SKM-1 treated with dmso at 0.1 percent for 144 hours (cell line): ENCODE measurements at regions not wholly inside any gene's neighbourhood (a gene's known extent, or its start where the extent isn't known, plus 50 kb on each side); places are given as distances from the start of the nearest gene placed in this dataset.
"Not testable (repeated sequence)": the region's sequence is repeated elsewhere in the genome, so short reads cannot be mapped to it uniquely, and the experiment has no call there.

Source experiments
- DNase-seq: peaks from one replicate; lab custom pipeline; 2025; ENCODE audit not compliant: unreplicated experiment; lab: John Stamatoyannopoulos, UW

GRCh38 chr20:56723331-56723730 lies 94.2 kb downstream of the TFAP2C start:
- DNase-seq = no peak

- DNase-seq = peak; percentile 19
Measured at GRCh38 chr20:56724241-56724757, 95.2 kb downstream of the TFAP2C start.

- no peak for DNase-seq
Measured at GRCh38 chr20:56730003-56730402, 100.9 kb downstream of the TFAP2C start.

GRCh38 chr20:56730996-56731395 lies 101.9 kb downstream of the TFAP2C start:
- no peak for DNase-seq

DNA sequence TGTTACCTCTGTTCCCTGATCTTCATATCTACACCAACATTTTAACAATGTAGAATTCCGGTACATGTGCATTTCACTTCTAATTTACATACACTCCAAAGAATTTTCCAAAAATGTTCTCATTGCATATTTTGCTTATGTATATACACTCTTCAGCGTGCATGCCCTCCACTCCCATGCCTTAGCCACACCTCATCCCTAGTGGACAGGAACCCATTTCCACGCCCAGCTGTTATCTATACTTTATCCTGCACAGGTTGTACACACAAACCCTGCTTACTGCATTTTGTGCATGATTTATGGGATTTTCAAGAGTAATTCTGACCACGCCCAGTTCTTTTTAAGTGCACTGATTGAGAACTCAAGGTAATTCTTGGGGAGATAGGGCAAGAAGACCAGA lies 102.4 kb downstream of the TFAP2C start:
- no peak for DNase-seq

- DNase-seq = no peak
Measured at GRCh38 chr20:56733967-56734366, 104.9 kb downstream of the TFAP2C start.

DNA sequence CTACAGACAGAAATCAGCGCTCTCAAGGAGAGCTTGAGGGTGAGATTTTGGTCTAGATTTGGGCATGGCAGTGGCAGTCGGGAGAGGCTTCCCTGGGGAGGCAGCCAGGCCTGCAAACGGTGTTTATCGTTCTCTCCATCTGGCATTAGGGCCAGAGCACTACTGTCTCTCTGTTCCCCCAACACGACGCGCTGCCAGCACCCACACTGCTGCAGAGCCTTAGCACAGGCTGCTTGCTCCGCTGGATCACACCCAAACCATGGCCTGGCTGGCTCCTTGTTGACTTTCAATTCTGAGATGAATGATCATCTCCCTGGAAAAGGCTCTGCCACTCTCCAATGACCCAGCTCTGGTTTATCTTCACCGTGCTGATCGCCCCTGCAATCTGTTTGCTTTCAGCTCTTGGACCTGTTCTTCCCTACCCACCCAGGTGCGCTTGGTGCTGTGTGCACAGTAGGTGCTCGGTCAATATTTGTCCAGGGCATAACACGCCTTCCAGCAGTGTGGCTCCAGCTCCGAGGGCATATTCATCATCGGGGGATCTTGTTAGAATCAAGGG lies 106.1 kb downstream of the TFAP2C start:
- DNase-seq = no peak

GRCh38 chr20:56736285-56736857 lies 107.3 kb downstream of the TFAP2C start:
- DNase-seq = no peak

DNA sequence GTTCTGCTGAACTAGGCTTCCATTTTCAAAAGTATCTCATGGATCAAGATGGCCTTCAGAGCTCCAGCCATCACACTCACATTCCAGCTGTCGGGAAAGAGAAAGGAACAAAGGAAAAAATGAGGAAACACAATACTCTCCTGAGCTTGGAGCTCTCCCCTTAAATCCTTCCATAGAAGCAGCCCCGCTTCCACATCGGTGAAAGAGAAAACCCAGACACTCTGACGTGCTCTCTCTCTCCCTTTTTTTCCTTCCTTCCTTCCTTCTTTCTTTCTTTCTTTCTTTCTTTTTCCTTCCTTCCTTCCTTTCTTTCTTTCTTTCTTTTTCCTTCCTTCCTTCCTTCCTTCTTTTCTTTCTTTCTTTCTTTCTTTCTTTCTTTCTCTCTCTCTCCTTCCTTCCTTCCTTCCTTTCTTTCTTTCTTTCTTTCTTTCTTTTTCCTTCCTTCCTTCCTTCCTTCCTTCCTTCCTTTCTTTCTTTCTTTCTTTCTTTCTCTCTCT lies 115.3 kb downstream of the TFAP2C start:
- not testable (repeated sequence) for DNase-seq

GRCh38 chr20:56748476-56749377 lies 119.6 kb downstream of the TFAP2C start:
- no peak for DNase-seq

DNA sequence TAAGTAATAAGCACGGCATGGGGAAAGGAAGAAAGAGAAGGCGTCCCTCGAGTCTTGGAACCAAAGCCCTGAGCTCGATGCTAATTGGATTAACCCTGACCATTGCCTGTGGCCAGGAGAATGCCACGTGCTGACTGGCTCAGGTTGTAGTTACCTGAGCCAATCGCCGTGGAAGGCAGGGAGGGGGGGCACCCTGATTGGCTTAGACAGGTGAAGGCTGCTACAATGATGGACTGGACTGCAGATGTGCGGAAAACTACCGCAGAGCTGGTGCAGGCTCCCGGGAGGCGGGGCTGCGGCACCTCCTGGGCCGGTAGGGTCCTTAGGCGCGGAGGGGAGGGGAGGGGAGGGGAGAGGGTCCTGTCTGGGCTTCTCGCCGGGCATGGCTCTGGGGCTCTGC lies 121.3 kb downstream of the TFAP2C start:
- DNase-seq = no peak

- DNase-seq = no peak
Measured at GRCh38 chr20:56752274-56752673, 123.2 kb downstream of the TFAP2C start.

DNA sequence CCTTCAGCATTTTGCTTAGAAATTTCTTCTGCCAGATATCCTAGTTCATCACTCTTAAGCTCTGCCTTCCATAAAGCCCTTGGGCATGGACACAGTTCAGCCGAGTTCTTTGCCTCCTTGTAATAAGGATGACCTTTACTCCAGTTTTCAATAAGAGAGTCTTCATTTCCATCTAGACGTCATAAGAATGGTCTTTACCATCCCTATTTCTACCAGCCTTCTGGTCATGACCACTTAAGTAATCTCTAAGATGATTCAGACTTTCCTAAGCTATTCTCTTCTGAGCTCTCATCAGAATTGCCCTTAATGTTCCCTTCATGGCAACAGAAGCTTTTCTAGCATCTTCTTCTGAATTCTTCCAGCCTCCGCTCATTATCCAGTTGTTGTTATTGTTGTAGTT lies 126.1 kb downstream of the TFAP2C start:
- DNase-seq = no peak

DNA sequence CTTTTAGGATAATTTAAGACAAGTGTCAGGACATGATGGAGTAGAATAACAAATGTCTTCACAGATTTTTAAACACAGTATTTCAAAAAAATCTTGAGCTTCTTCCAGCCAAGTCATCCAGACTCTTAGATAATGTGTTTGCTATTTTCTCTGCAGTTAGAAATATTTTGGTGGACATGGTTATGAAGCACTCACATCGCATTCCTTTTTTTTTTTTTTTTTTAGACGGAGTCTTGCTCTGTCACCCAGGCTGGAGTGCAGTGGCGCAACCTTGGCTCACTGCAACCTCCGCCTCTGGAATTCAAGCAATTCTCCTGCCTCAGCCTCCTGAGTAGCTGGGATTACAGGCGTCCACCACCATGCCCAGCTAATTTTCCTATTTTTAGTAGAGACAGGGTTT lies 127.6 kb downstream of the TFAP2C start:
- not testable (repeated sequence) for DNase-seq

DNA sequence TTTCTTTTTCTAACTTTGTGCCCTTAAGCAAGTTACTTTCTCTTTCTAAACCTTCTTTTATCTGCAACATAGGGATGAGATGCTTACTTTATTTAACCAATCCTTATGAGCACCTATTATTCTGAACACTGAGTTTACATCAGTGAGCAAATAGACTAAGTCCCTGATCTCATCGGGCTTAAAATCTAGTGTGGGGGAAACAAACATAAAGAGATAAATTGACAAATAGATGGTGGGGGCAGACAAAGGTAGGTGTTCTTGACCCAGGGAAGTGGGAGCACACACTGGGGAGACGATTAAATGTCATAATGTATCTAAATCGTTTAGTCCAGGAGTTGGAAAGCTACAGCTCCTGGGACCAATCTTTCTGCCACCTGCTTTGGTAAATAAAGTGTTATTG lies 129.6 kb downstream of the TFAP2C start:
- DNase-seq = no peak

DNA sequence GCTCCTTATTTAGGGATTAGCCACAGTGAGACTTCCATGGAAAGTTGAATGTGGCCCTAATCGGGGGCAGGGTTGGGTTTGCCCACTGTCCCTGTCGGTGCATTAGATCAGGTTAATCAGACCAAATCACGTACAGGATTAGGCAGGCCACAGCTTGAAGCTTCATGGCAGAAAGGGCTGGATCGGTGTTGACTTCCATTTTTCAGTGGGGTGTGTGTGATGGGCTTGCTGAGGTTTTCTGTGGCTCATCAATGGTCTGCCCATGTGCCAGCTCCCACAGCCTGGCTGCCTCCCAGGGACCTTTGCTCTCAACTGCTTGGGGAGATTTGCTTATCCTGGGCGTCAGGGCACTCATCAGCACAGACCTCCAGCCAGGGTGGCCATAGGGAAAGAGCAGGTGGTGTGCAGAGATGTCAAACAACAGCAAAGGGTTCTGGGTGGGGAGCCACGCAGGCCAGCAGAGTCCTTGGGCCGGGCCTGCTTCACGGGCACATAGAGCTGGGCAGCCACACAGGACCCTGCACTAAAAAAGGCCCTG lies 130.7 kb downstream of the TFAP2C start:
- DNase-seq = no peak

DNA sequence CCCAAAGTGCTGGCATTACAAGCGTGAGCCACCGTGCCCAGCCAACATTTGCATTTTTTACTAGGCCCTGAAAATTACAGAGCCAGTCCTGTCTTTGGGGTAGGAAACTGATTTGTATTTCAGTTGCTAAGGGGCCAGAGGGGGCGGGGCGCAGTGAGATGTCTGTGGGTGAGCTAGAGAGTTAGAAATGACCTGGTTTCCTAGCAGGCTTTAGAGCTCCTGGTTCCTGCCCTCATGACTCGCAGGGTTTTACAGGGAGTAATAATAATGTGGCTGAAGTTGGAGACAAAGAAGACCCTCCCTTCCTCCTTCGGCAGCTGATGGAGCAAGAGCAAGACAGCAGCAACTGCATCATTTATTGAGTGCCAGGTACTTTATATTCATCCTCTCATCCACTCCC lies 131.5 kb downstream of the TFAP2C start:
- no peak for DNase-seq

DNA sequence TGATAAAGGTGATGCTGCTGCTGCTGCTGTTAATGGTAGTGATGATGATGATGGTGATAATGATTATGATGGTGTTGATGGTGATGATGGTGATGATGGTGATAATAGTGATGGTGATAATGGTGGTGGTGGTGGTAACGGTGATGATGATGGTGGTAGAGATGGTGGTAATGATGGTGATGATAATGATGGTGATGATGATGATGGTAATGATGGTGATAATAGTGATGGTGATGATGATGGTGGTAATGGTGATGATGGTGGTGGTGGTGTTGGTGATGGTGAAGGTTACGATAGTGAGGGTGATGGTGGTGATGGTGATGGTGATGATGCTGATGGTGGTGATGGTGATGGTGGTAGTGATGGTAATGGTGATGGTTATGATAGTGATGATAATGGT lies 132.3 kb downstream of the TFAP2C start:
- DNase-seq = no peak

DNA sequence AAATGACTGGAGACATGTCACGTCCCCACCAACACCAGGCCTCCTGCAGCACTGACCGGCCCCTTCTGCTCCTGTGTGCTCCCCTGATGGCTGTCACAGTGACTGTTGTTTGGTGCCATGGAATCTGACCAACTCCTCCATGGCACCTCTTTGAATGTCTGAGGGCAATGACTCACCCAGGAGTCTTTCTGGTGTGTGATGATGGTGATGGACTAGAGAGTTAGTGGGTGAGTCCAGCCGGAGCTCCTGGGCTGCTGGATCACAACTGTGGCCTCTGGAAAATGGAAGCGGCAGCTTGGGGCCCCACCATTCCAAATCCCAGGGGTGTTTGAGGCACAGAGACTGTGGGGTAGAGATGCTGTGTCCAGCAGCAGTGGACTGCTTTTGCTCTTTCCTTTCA lies 133.3 kb downstream of the TFAP2C start:
- DNase-seq = no peak

DNA sequence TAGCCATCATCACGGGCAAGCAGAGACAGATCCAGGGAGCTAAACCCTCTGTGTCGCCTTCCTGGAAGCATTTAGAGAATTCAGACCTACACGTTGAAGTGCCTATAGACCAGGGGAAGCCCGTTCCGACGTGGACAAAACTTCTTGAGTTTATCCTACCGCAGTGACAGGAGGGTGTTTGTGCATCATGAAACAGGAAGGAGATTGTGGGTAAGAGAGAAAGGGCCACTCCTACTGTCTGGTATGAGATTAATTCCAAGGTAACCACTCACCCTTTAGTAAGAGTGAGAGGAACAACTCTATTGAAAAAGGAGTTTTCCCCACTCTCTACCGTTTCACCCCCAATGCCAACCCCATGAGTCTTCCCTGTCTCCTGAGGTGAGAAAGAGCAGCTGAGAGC lies 133.7 kb downstream of the TFAP2C start:
- no peak for DNase-seq

GRCh38 chr20:56764671-56765070 lies 135.6 kb downstream of the TFAP2C start:
- no peak for DNase-seq
